KMS-11 (cell line): ENCODE measurements at regions not wholly inside any gene's neighbourhood (a gene's known extent, or its start where the extent isn't known, plus 50 kb on each side); places are given as distances from the start of the nearest gene placed in this dataset.

Experiments
- H2AFZ ChIP-seq: fragments of 200-600 bp; sonication (generic); 2 replicates; pipeline ENCODE4 v1.6.1; 2016; ENCODE audit warnings: antibody characterized with exemption, mixed run types, low read depth
- H3K27ac ChIP-seq: fragments of 200-600 bp; sonication (generic); 2 replicates; pipeline ENCODE4 v1.6.1; 2016; ENCODE audit warnings: mild to moderate bottlenecking, mixed run types
- H3K27me3 ChIP-seq: fragments of 200-600 bp; sonication (generic); 2 replicates; pipeline ENCODE4 v1.6.1; 2017; ENCODE audit warnings: mild to moderate bottlenecking, low read depth, mixed run types, moderate library complexity; ENCODE audit not compliant: insufficient read depth
- H3K36me3 ChIP-seq: fragments of 200-600 bp; sonication (generic); 2 replicates; pipeline ENCODE4 v1.6.1; 2017; ENCODE audit warnings: mild to moderate bottlenecking, mixed run types; ENCODE audit not compliant: insufficient read depth
- H3K4me1 ChIP-seq: fragments of 200-600 bp; sonication (generic); 2 replicates; pipeline ENCODE4 v1.6.1; 2016; ENCODE audit warnings: mild to moderate bottlenecking, low read depth, mixed run types; ENCODE audit not compliant: poor library complexity, severe bottlenecking
- H3K4me2 ChIP-seq: fragments of 200-600 bp; sonication (generic); 2 replicates; pipeline ENCODE4 v1.7.0; 2016; ENCODE audit warnings: mild to moderate bottlenecking, mixed run types
- H3K4me3 ChIP-seq: fragments of 200-600 bp; sonication (generic); IDR thresholded peaks from 2 replicates; pipeline ENCODE4 v1.6.1; 2017; ENCODE audit warnings: low read depth, low read length, mixed read lengths; ENCODE audit not compliant: insufficient read depth
- H3K79me2 ChIP-seq: fragments of 200-600 bp; sonication (generic); 2 replicates; pipeline ENCODE4 v1.6.1; 2016; ENCODE audit warnings: low read depth, mixed run types; ENCODE audit not compliant: insufficient read depth
- H3K9ac ChIP-seq: fragments of 200-600 bp; sonication (generic); 2 replicates; pipeline ENCODE4 v1.6.1; 2016; ENCODE audit warnings: mild to moderate bottlenecking, mixed run types
- H4K20me1 ChIP-seq: fragments of 200-600 bp; sonication (generic); 2 replicates; pipeline ENCODE4 v1.6.1; 2016; ENCODE audit warnings: mild to moderate bottlenecking, mixed run types; ENCODE audit not compliant: insufficient read depth
- CTCF ChIP-seq: fragments of 200-600 bp; sonication (generic); conservative IDR thresholded peaks from 2 replicates; pipeline ENCODE4 v1.6.1; 2017; ENCODE audit warnings: low read depth, mild to moderate bottlenecking, antibody characterized with exemption, low read length, moderate library complexity, mixed read lengths

DNA sequence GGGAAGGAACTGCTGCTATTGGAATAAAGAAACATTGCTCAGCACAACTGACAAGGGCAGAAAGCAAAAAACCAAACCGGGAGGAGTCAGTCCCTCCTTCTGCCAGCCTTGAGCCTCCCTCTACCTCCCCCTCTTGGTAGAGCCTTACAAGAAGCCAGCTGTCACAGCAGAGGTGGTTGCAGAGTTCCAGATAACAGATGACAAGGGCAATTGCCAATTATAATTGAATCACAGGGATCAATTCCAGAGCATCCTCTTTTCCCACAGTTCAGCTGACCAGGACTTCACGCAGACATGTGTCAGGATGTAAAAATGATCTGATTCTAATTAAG lies 548.2 kb upstream of the LRRTM1 start:
- 0 out of 2 replicates have a peak, but pooled peaks have one; percentile 25 for TF ChIP-seq CTCF
- no peak overlapping the region for H3K4me3 ChIP-seq
- no peak overlapping the region for H3K4me2 ChIP-seq
- no peak overlapping the region for H3K9ac ChIP-seq
- no peaks in the 10 kb centered on the region for H4K20me1 ChIP-seq
- H3K27me3 ChIP-seq: no peaks in the 10 kb centered on the region
- no peaks in the 10 kb centered on the region for H3K4me1 ChIP-seq
- H3K27ac ChIP-seq: no peak overlapping the region
- H3K79me2 ChIP-seq: no peaks in the 10 kb centered on the region
- H2AFZ ChIP-seq: 0 out of 2 replicates have a peak overlapping the region, but pooled peaks have one; percentile 20
- H3K36me3 ChIP-seq: no peaks in the 10 kb centered on the region

DNA sequence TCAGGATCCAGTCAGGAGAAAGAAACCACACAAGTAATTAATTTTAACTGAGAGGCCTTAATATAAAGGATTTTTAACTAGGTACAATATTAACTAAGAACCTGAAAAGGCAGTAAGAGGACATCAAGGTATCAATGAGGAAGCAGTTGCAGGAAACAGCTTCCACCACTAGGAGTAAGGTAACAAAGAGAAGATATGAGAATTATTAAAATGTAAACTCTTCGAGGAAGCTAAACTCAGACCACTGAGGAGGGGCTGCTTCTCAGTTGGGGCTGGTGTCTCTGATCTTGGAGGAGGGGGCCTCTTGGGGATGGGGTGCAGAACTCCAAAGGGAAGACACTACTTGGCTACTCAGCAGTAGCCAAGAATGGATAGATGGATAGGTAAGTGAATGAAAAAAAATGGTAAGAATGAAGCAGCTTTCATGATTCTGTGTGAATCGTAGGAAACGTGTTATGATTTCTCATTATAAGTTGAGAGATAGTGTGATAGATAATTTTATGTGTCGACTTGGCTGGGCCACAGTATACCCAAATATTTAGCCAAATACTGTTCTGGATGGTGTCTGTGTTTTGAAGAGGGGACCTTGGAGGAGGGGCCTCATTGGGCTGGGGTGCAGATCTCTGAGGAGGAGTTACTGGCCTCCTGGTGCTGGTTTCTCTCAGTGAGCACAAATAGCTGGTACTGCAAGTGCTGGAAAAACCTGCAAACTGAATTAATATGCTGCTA lies 547.7 kb upstream of the LRRTM1 start:
- Histone ChIP-seq H3K4me3 (no peak overlapping the region), H3K4me1 (no peaks in the 10 kb centered on the region), H3K36me3 (no peaks in the 10 kb centered on the region), H4K20me1 (no peaks in the 10 kb centered on the region), H3K9ac (no peak overlapping the region), H3K27ac (no peak overlapping the region), H3K79me2 (no peaks in the 10 kb centered on the region), H3K27me3 (no peaks in the 10 kb centered on the region), H3K4me2 (no peak overlapping the region), H2AFZ (0 out of 2 replicates have a peak overlapping the region, but pooled peaks have one; percentile 20)
- peak; percentile 0; the same call in 1 of the 2 replicates for TF ChIP-seq CTCF

- H3K79me2 ChIP-seq: no peaks in the 10 kb centered on the region
- H3K4me3 ChIP-seq: no peak overlapping the region
- no peaks in the 10 kb centered on the region for H3K36me3 ChIP-seq
- no peak overlapping the region for H2AFZ ChIP-seq
- H3K4me2 ChIP-seq: peak overlapping the region; percentile 61; the same call in 1 of the 2 replicates
- H3K9ac ChIP-seq: no peak overlapping the region
- no peaks in the 10 kb centered on the region for H3K27me3 ChIP-seq
- H3K27ac ChIP-seq: no peak overlapping the region
- no peaks in the 10 kb centered on the region for H4K20me1 ChIP-seq
- TF ChIP-seq CTCF: no peak
- H3K4me1 ChIP-seq: peaks cover 27% of the 10 kb centered on the region
Observed at GRCh38 chr2:80830891-80831290, 526.3 kb upstream of the LRRTM1 start.

DNA sequence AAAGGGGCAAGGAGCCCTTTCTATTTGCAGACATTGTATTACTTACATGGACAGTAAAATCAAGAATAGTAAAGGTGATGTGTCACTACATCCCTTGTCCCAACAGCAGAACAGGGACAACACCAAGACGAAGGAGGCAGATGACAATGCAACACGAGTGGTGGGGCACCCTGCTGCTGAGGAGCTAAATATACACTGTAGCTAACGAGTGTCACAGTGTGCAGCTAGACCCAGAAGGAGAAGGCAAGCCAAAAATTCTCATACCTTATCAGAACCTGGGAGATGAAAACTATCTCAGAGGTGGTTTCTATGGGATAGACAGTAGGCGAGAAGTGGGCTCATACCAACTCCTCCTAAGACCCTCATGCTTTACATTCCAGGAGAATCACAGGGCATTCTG lies 518.4 kb upstream of the LRRTM1 start:
- no peaks in the 10 kb centered on the region for H4K20me1 ChIP-seq
- H3K27me3 ChIP-seq: no peaks in the 10 kb centered on the region
- no peak overlapping the region for H3K4me3 ChIP-seq
- H3K79me2 ChIP-seq: no peaks in the 10 kb centered on the region
- no peak overlapping the region for H3K9ac ChIP-seq
- H3K4me1 ChIP-seq: no peaks in the 10 kb centered on the region
- no peak for TF ChIP-seq CTCF
- no peak overlapping the region for H3K4me2 ChIP-seq
- no peak overlapping the region for H2AFZ ChIP-seq
- no peak overlapping the region for H3K27ac ChIP-seq
- no peaks in the 10 kb centered on the region for H3K36me3 ChIP-seq
